HepG2 (cell line): ENCODE measurements at regions not wholly inside any gene's neighbourhood (a gene's known extent, or its start where the extent isn't known, plus 50 kb on each side); places are given as distances from the start of the nearest gene placed in this dataset.

ENCODE experiments used
- ATAC-seq: fragments of 200-7000 bp; cut with Tn5 transposase; 3 replicates; pipeline ENCODE4 v1.9.1; 2020; ENCODE audit warnings: mild to moderate bottlenecking, moderate library complexity
- BruUV-seq: library from RNA; stranded (reverse); fragments of 400-500 nt; replicated peaks from 2 replicates; lab custom pipeline; 2021; lab: Mats Ljungman, UMichigan
- CTCF ChIA-PET: fragments of 300-600 bp; formaldehyde crosslinking; extraction: SDS; loops from one replicate; lab custom pipeline; 2021; ENCODE audit warnings: low total read pairs, inconsistent platforms, low intra/inter-chr PET ratio; lab: Yijun Ruan, JAX
- POLR2A ChIA-PET: fragments of 350-600 bp; sonication (Branson Sonifier 250); formaldehyde crosslinking; loops from one replicate; lab custom pipeline; 2020; ENCODE audit warnings: antibody characterized with exemption, inconsistent platforms; lab: Yijun Ruan, JAX
- DNase-seq: peaks from one replicate; pipeline ENCODE4 v3.0.0-alpha.2; 2015; ENCODE audit warnings: low spot score
- FAIRE-seq: peaks from 3 replicates; lab custom pipeline; 2011; peaks lifted over from hg19 to GRCh38; lab: Jason Lieb, UNC
- H2AFZ ChIP-seq: one replicate; pipeline ENCODE4 v1.6.1; 2011; ENCODE audit warnings: low read length, inconsistent platforms
- H3K27ac ChIP-seq: fragments of 300-600 bp; 3 replicates; pipeline ENCODE4 v1.8.0; 2011; ENCODE audit warnings: mixed run types, mild to moderate bottlenecking, mixed read lengths, low read length, inconsistent platforms; ENCODE audit not compliant: insufficient read depth; ENCODE audit errors: extremely low read length
- H3K27me3 ChIP-seq, 2 experiments: fragments of 200-600 bp in 1 of 2; 2 replicates in 1 of 2; 3 replicates in 1 of 2; pipeline versions ENCODE4 v1.6.0 to v1.8.0; 2011; ENCODE audit warnings: low read length in 2 of 2, mild to moderate bottlenecking in 2 of 2, moderate library complexity in 2 of 2, inconsistent platforms in 1 of 2; ENCODE audit not compliant: insufficient read depth in 2 of 2, control insufficient read depth in 1 of 2
- H3K36me3 ChIP-seq, 2 experiments: fragments of 200-600 bp in 1 of 2; replicated peaks in 1 of 2; 2 replicates in 1 of 2; 3 replicates in 1 of 2; pipeline versions ENCODE4 v1.5.1 to v1.8.0; 2011; ENCODE audit warnings: low read length in 2 of 2, inconsistent platforms in 1 of 2; ENCODE audit not compliant: insufficient read depth in 2 of 2, control insufficient read depth in 1 of 2
- H3K4me1 ChIP-seq: 2 replicates; pipeline ENCODE4 v1.5.1; 2012; ENCODE audit warnings: low read length, inconsistent platforms; ENCODE audit not compliant: insufficient read depth
- H3K4me2 ChIP-seq: 2 replicates; pipeline ENCODE4 v1.6.0; 2011; ENCODE audit warnings: low read depth, low read length, inconsistent platforms
- H3K4me3 ChIP-seq, 3 experiments: fragments of 200-600 bp in 1 of 3; sonication (generic), shearing (Covaris generic) in 1 of 3; replicated peaks in 1 of 3; 2 replicates each; pipeline ENCODE4 v1.5.1; 2011 to 2016; ENCODE audit warnings: low read length in 3 of 3, inconsistent platforms in 2 of 3, low read depth in 2 of 3, mild to moderate bottlenecking in 2 of 3, control low read depth in 1 of 3, mixed read lengths in 1 of 3; ENCODE audit not compliant: insufficient read depth in 1 of 3
- H3K79me2 ChIP-seq: one replicate; pipeline ENCODE4 v1.6.1; 2011; ENCODE audit warnings: low read length, inconsistent platforms; ENCODE audit not compliant: insufficient read depth
- H3K9ac ChIP-seq: 2 replicates; pipeline ENCODE4 v1.6.0; 2011; ENCODE audit warnings: mild to moderate bottlenecking, low read depth, low read length, inconsistent platforms; ENCODE audit not compliant: insufficient read depth
- H3K9me3 ChIP-seq: 2 replicates; pipeline ENCODE4 v1.5.1; 2012; ENCODE audit warnings: mild to moderate bottlenecking, low read length
- H4K20me1 ChIP-seq: 2 replicates; pipeline ENCODE4 v1.6.0; 2011; ENCODE audit warnings: inconsistent platforms, mild to moderate bottlenecking, low read length, moderate library complexity; ENCODE audit not compliant: insufficient read depth
- BCL6 ChIP-seq: IDR thresholded peaks from 2 replicates; pipeline ENCODE4 v1.6.1; 2016; ENCODE audit warnings: missing genetic modification reagents, missing compliant biosample characterization
- DPF2 ChIP-seq: sonication (generic); formaldehyde crosslinking; IDR thresholded peaks from 2 replicates; pipeline ENCODE4 v1.4.0; 2020; ENCODE audit warnings: mild to moderate bottlenecking, low read depth, missing genetic modification reagents, borderline replicate concordance
- EHMT2 ChIP-seq: fragments of 200-600 bp; sonication (generic); IDR thresholded peaks from 2 replicates; pipeline ENCODE4 v1.7.0; 2017; ENCODE audit warnings: antibody characterized with exemption, low read depth, low read length, borderline replicate concordance
- GFI1 ChIP-seq: sonication (generic); formaldehyde crosslinking; IDR thresholded peaks from 2 replicates; pipeline ENCODE4 v1.5.0; 2020; ENCODE audit warnings: missing genetic modification reagents, mild to moderate bottlenecking, borderline replicate concordance
- HIVEP1 ChIP-seq: sonication (generic); formaldehyde crosslinking; IDR thresholded peaks from 2 replicates; pipeline ENCODE4 v1.4.0; 2020; ENCODE audit warnings: mild to moderate bottlenecking, missing genetic modification reagents
- HOXD1 ChIP-seq: sonication (generic); formaldehyde crosslinking; IDR thresholded peaks from 2 replicates; pipeline ENCODE4 v1.5.0; 2020; ENCODE audit warnings: missing genetic modification reagents
- IRX3 ChIP-seq: sonication (generic); formaldehyde crosslinking; IDR thresholded peaks from 2 replicates; pipeline ENCODE4 v1.8.1; 2023; ENCODE audit warnings: mild to moderate bottlenecking, low read depth, missing genetic modification reagents, borderline replicate concordance
- ISX ChIP-seq: sonication (generic); formaldehyde crosslinking; conservative IDR thresholded peaks from 2 replicates; pipeline ENCODE4 v1.5.0; 2020; ENCODE audit warnings: missing genetic modification reagents
- RCOR2 ChIP-seq: IDR thresholded peaks from 2 replicates; pipeline ENCODE4 v1.6.1; 2016; ENCODE audit warnings: missing biosample characterization, missing genetic modification reagents
- YY1 ChIP-seq: IDR thresholded peaks from 2 replicates; pipeline ENCODE4 v1.6.1; 2011; ENCODE audit warnings: low read length, low read depth, moderate library complexity, mild to moderate bottlenecking; ENCODE audit not compliant: insufficient read depth, insufficient replicate concordance
- ZFY ChIP-seq: sonication (generic); formaldehyde crosslinking; IDR thresholded peaks from 2 replicates; pipeline ENCODE4 v1.4.0; 2020; ENCODE audit warnings: missing genetic modification reagents
- ZMYM3 ChIP-seq: sonication (generic); formaldehyde crosslinking; IDR thresholded peaks from 2 replicates; pipeline ENCODE4 v1.5.1; 2020; ENCODE audit warnings: mild to moderate bottlenecking, missing genetic modification reagents
- ZNF460 ChIP-seq: sonication (generic); formaldehyde crosslinking; IDR thresholded peaks from 2 replicates; pipeline ENCODE4 v1.5.1; 2020; ENCODE audit warnings: missing genetic modification reagents, mild to moderate bottlenecking, borderline replicate concordance
- ZNF549 ChIP-seq: sonication (generic); formaldehyde crosslinking; IDR thresholded peaks from 2 replicates; pipeline ENCODE4 v1.5.0; 2020; ENCODE audit warnings: missing genetic modification reagents
- ZNF552 ChIP-seq: sonication (generic); formaldehyde crosslinking; IDR thresholded peaks from 2 replicates; pipeline ENCODE4 v1.9.0; 2022; ENCODE audit warnings: missing genetic modification reagents, mild to moderate bottlenecking, borderline replicate concordance
- ZNF720 ChIP-seq: sonication (generic); formaldehyde crosslinking; IDR thresholded peaks from 2 replicates; pipeline ENCODE4 v1.4.0; 2020; ENCODE audit warnings: missing genetic modification reagents
- WGBS: methylation state at CpG from one replicate; pipeline ENCODE4 v1.1.6; 2017; ENCODE audit warnings: low lambda C conversion rate; 5-methylcytosine and 5-hydroxymethylcytosine counted together
- in situ Hi-C: cut with HindIII; loops from 2 replicates; pipeline ENCODE4 v1.10.0; 2017; ENCODE audit warnings: low pct_unique_long_range_greater_than_20kb; ENCODE audit not compliant: extremely low pct_ligation_motif_present
- intact Hi-C: fragments of 100-400 bp; cut with micrococcal nuclease; formaldehyde crosslinking; loops from one replicate; pipeline ENCODE4 v1.10.0; 2022; ENCODE audit not compliant: unreplicated experiment
- TF ChIP-seq, protein P1 (sequence below): sonication (generic); formaldehyde crosslinking; IDR thresholded peaks from 2 replicates; pipeline ENCODE4 v1.5.1; 2020; ENCODE audit warnings: missing genetic modification reagents, mild to moderate bottlenecking, borderline replicate concordance

DNA sequence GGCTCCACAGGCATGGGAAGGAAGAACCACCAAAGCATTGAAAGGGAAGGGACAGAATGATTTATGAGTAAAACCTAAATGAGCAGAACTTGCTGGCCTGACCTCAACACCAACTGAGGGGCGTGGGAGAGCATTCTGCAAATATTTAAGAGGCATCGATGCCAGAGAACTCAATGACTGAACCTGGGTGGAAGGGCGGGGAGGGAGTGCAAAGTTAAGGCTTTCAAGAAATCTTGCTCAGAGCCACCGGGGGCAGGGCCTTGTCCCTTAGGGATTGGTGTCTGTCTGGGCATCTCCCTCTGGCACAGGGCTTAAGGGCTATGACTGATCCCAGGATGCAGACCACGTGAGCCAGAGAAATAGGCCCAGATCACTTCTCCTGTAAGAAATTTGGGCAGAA lies 137.1 kb downstream of the ADAMTS15 start:
- ATAC-seq: no peak

DNA sequence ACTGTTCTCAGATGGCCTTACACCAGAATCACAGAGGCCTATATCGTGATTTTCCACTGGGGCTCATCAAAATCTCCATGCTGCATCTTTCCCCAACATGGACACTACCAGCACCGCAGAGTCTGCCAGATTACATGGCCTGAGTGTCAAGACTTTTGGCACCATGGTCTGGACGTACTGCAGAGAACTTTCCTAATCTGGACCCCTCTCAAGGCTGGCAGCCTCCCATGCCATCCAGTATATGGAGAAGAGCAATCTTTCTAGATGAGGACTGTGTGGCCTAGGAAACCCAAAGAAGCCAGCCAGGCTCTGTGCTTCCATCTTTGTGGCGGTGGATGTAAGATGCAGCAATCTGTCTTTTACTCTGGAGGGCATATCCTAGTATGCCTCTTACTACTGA lies 139.2 kb downstream of the ADAMTS15 start:
- no peaks in the 10 kb centered on the region for H3K9me3 ChIP-seq
- ChIA-PET CTCF (no interaction called here), POLR2A (no interaction called here)
- no peaks in the 10 kb centered on the region for H3K36me3 ChIP-seq
- no peak for DNase-seq
- in situ Hi-C loops: no loop called here
- ATAC-seq: no peak
- peaks cover 0 to 1% of the 10 kb centered on the region in 2 experiments; a peak in 1 of 5 replicates for H3K27me3 ChIP-seq
- H3K4me3 ChIP-seq: no peak overlapping the region
- no peak overlapping the region for H3K27ac ChIP-seq
- H3K4me2 ChIP-seq: no peak overlapping the region
- WGBS: 0% methylated on average over 3 of the region's 4 CpGs
- no TSS peak for BruUV-seq
- FAIRE-seq: no peak
- H3K9ac ChIP-seq: no peak overlapping the region
- no peaks in the 10 kb centered on the region for H4K20me1 ChIP-seq
- no peak overlapping the region for H2AFZ ChIP-seq
- intact Hi-C loops: no loop called here
- no peak for TF ChIP-seq ISX
- no peak for TF ChIP-seq ZMYM3 (CRISPR knock-in tag)
- TF ChIP-seq YY1: no peak
- TF ChIP-seq ZNF549: no peak
- no peak for TF ChIP-seq BCL6 (CRISPR knock-in tag)
- no peak for TF ChIP-seq RCOR2
- no peak for TF ChIP-seq IRX3 (CRISPR knock-in tag)
- no peak for TF ChIP-seq ZNF720 (CRISPR knock-in tag)
- TF ChIP-seq EHMT2: no peak
- no peak for TF ChIP-seq GFI1 (CRISPR knock-in tag)
- TF ChIP-seq ZFY (CRISPR knock-in tag): no peak
- no peak for TF ChIP-seq HIVEP1 (CRISPR knock-in tag)
- TF ChIP-seq DPF2 (CRISPR knock-in tag): no peak
- no peak for TF ChIP-seq ZNF552
- no peak for TF ChIP-seq ZNF460 (CRISPR knock-in tag)
- no peak for TF ChIP-seq HOXD1 (CRISPR knock-in tag)
- TF ChIP-seq, all 625 proteins: peak for 0
- Histone ChIP-seq H3K79me2 (no peaks in the 10 kb centered on the region), H3K4me1 (no peaks in the 10 kb centered on the region)

More for the DNA sequence above, 137.1 kb downstream of the ADAMTS15 start:
- BruUV-seq: no TSS peak
- no peak overlapping the region for H3K27ac ChIP-seq
- CTCF ChIA-PET: no interaction called here
- DNase-seq: no peak
- in situ Hi-C loops (no loop called here), intact Hi-C loops (no loop called here)
- no peak overlapping the region for H3K9ac ChIP-seq
- no peaks in the 10 kb centered on the region for H3K4me1 ChIP-seq
- peaks cover 0 to 1% of the 10 kb centered on the region in 2 experiments; a peak in 2 of 5 replicates for H3K27me3 ChIP-seq
- TF ChIP-seq, protein P1, sequence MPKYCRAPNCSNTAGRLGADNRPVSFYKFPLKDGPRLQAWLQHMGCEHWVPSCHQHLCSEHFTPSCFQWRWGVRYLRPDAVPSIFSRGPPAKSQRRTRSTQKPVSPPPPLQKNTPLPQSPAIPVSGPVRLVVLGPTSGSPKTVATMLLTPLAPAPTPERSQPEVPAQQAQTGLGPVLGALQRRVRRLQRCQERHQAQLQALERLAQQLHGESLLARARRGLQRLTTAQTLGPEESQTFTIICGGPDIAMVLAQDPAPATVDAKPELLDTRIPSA (CRISPR knock-in tag): no peak
- H4K20me1 ChIP-seq: no peaks in the 10 kb centered on the region
- H3K9me3 ChIP-seq: no peaks in the 10 kb centered on the region
- no peak overlapping the region for H3K4me3 ChIP-seq
- POLR2A ChIA-PET: no interaction called here
- no peaks in the 10 kb centered on the region for H3K36me3 ChIP-seq
- H3K79me2 ChIP-seq: no peaks in the 10 kb centered on the region
- H2AFZ ChIP-seq: no peak overlapping the region
- no peak for FAIRE-seq
- H3K4me2 ChIP-seq: no peak overlapping the region
- WGBS: 6% methylated on average over 5 of the region's 5 CpGs
